T-helper 1 cell treated with Interleukin-12 subunit alpha and Interleukin-12 subunit beta and Interleukin-4 antibody, amounts not matched to agents 30 μg/mL and 1 μg/mL, for 36 hours (primary cell): ENCODE measurements at regions not wholly inside any gene's neighbourhood (a gene's known extent, or its start where the extent isn't known, plus 50 kb on each side); places are given as distances from the start of the nearest gene placed in this dataset.

Source experiments
- H3K27ac Mint-ChIP-seq: one replicate; pipeline ENCODE4 v1.8.0; 2021; ENCODE audit warnings: mild to moderate bottlenecking, mixed read lengths
- H3K27me3 Mint-ChIP-seq: one replicate; pipeline ENCODE4 v1.8.0; 2021; ENCODE audit warnings: low read depth, mixed read lengths
- H3K36me3 Mint-ChIP-seq: one replicate; pipeline ENCODE4 v1.8.0; 2021; ENCODE audit warnings: low read depth, mixed read lengths
- H3K4me1 Mint-ChIP-seq: one replicate; pipeline ENCODE4 v1.8.0; 2021; ENCODE audit warnings: low read depth, mixed read lengths
- H3K4me3 Mint-ChIP-seq: one replicate; pipeline ENCODE4 v1.8.0; 2021; ENCODE audit warnings: mild to moderate bottlenecking, moderate library complexity, mixed read lengths
- H3K9me3 Mint-ChIP-seq: one replicate; pipeline ENCODE4 v1.8.0; 2021; ENCODE audit warnings: mixed read lengths

- H3K9me3 Mint-ChIP-seq: peaks cover 18% of the 10 kb centered on the region
- H3K36me3 Mint-ChIP-seq: no peaks in the 10 kb centered on the region
- H3K27me3 Mint-ChIP-seq: no peaks in the 10 kb centered on the region
- no peak overlapping the region for H3K4me3 Mint-ChIP-seq
- no peaks in the 10 kb centered on the region for H3K4me1 Mint-ChIP-seq
- no peak overlapping the region for H3K27ac Mint-ChIP-seq
These were observed 1496.1 kb downstream of the OTOL1 start for GRCh38 chr3:162992741-162993140.

- peaks cover 14% of the 10 kb centered on the region for H3K9me3 Mint-ChIP-seq
- H3K27ac Mint-ChIP-seq: no peak overlapping the region
- no peaks in the 10 kb centered on the region for H3K36me3 Mint-ChIP-seq
- H3K27me3 Mint-ChIP-seq: no peaks in the 10 kb centered on the region
- H3K4me3 Mint-ChIP-seq: no peak overlapping the region
- H3K4me1 Mint-ChIP-seq: no peaks in the 10 kb centered on the region
These were observed 1497.6 kb downstream of the OTOL1 start for GRCh38 chr3:162994165-162994564.

DNA sequence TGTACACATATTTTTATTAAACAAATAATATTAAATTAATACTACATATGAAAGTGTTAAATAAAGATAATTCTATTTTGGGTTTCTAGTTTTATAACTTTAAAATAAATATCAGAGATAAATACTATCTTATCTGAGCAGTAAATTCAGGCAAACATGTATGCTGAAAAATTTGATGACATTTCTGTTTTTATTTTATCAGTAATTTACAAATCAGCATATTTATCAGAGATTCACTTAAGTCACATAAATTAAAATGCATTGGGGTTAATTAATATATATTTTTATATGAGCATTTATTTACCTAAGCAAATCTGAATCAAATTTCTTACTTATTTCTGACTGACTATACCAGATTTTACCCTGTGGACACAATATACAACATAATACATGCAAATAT lies 1499.8 kb downstream of the OTOL1 start:
- no peak overlapping the region for H3K27ac Mint-ChIP-seq
- H3K4me1 Mint-ChIP-seq: no peaks in the 10 kb centered on the region
- H3K9me3 Mint-ChIP-seq: peaks cover 11% of the 10 kb centered on the region
- no peaks in the 10 kb centered on the region for H3K36me3 Mint-ChIP-seq
- H3K27me3 Mint-ChIP-seq: no peaks in the 10 kb centered on the region
- H3K4me3 Mint-ChIP-seq: no peak overlapping the region

- Mint-ChIP-seq H3K27ac (no peak overlapping the region), H3K36me3 (no peaks in the 10 kb centered on the region), H3K4me1 (no peaks in the 10 kb centered on the region), H3K4me3 (no peak overlapping the region), H3K9me3 (peaks cover 11% of the 10 kb centered on the region), H3K27me3 (no peaks in the 10 kb centered on the region)
These were observed 1501.6 kb downstream of the OTOL1 start for GRCh38 chr3:162998205-162998604.

GRCh38 chr3:163011596-163011995 lies 1515.0 kb downstream of the OTOL1 start:
- H3K27me3 Mint-ChIP-seq: no peaks in the 10 kb centered on the region
- H3K4me3 Mint-ChIP-seq: no peak overlapping the region
- H3K27ac Mint-ChIP-seq: no peak overlapping the region
- H3K36me3 Mint-ChIP-seq: no peaks in the 10 kb centered on the region
- H3K4me1 Mint-ChIP-seq: no peaks in the 10 kb centered on the region
- H3K9me3 Mint-ChIP-seq: peaks cover 4% of the 10 kb centered on the region

DNA sequence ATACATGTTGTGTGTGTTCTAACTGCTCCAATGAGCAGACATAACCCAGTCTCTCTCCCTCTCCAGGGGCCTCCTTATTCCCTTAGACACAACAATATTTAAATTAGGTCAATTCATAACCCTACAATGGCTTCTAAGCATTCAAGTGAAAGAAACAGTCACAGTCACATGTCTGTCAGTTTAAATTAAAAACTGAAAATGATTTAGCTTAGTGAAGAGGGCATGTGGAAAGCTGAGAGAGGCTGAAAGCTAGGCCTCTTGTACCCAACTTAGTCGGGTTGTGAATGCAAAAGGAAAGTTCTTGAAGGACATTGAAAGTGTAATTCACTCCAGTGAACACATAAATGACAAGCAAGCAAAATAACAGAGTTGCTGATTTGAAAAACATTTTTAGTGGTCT lies 1519.6 kb downstream of the OTOL1 start:
- Mint-ChIP-seq H3K27ac (no peak overlapping the region), H3K27me3 (no peaks in the 10 kb centered on the region), H3K4me1 (no peaks in the 10 kb centered on the region), H3K36me3 (no peaks in the 10 kb centered on the region), H3K4me3 (no peak overlapping the region), H3K9me3 (peaks cover 4% of the 10 kb centered on the region)

GRCh38 chr3:163018067-163018466 lies 1521.5 kb downstream of the OTOL1 start:
- Mint-ChIP-seq H3K27me3 (no peaks in the 10 kb centered on the region), H3K27ac (no peak overlapping the region), H3K4me3 (no peak overlapping the region), H3K4me1 (no peaks in the 10 kb centered on the region), H3K36me3 (no peaks in the 10 kb centered on the region), H3K9me3 (peaks cover 4% of the 10 kb centered on the region)

- H3K4me1 Mint-ChIP-seq: no peaks in the 10 kb centered on the region
- H3K36me3 Mint-ChIP-seq: no peaks in the 10 kb centered on the region
- H3K27me3 Mint-ChIP-seq: no peaks in the 10 kb centered on the region
- H3K4me3 Mint-ChIP-seq: no peak overlapping the region
- no peak overlapping the region for H3K27ac Mint-ChIP-seq
- peaks cover 4% of the 10 kb centered on the region for H3K9me3 Mint-ChIP-seq
These were observed 1522.1 kb downstream of the OTOL1 start for GRCh38 chr3:163018664-163019063.

- no peaks in the 10 kb centered on the region for H3K4me1 Mint-ChIP-seq
- H3K27ac Mint-ChIP-seq: no peak overlapping the region
- no peaks in the 10 kb centered on the region for H3K27me3 Mint-ChIP-seq
- H3K36me3 Mint-ChIP-seq: no peaks in the 10 kb centered on the region
- peaks cover 4% of the 10 kb centered on the region for H3K9me3 Mint-ChIP-seq
- no peak overlapping the region for H3K4me3 Mint-ChIP-seq
These were observed 1522.7 kb downstream of the OTOL1 start for GRCh38 chr3:163019260-163019659.

DNA sequence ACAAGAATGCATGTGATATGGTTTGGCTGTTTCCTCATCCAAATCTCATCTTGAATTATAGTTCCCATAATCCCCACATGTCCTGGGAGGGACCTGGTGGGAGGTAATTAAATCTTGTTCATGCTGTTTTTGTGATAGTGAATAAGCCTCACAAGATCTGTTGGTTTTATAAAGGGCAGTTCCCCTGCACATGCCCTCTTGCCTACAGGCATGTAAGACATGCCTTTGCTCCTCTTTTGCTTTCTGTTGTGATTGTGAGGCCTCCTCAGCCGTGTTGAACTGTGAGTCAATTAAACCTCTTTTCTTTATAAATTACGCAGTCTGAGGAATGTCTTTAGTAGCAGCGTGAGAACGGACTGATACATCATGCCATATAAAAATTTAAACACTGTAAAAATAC lies 1537.0 kb downstream of the OTOL1 start:
- Mint-ChIP-seq H3K4me1 (no peaks in the 10 kb centered on the region), H3K27me3 (no peaks in the 10 kb centered on the region), H3K4me3 (no peak overlapping the region), H3K36me3 (no peaks in the 10 kb centered on the region), H3K27ac (no peak overlapping the region), H3K9me3 (no peaks in the 10 kb centered on the region)

- Mint-ChIP-seq H3K27me3 (no peaks in the 10 kb centered on the region), H3K4me1 (no peaks in the 10 kb centered on the region), H3K9me3 (no peaks in the 10 kb centered on the region), H3K4me3 (no peak overlapping the region), H3K36me3 (no peaks in the 10 kb centered on the region), H3K27ac (no peak overlapping the region)
These were observed 1543.0 kb downstream of the OTOL1 start for GRCh38 chr3:163039636-163040035.

- Mint-ChIP-seq H3K9me3 (no peaks in the 10 kb centered on the region), H3K27me3 (no peaks in the 10 kb centered on the region), H3K27ac (no peak overlapping the region)
These were observed 1546.5 kb downstream of the OTOL1 start for GRCh38 chr3:163043074-163043473.

DNA sequence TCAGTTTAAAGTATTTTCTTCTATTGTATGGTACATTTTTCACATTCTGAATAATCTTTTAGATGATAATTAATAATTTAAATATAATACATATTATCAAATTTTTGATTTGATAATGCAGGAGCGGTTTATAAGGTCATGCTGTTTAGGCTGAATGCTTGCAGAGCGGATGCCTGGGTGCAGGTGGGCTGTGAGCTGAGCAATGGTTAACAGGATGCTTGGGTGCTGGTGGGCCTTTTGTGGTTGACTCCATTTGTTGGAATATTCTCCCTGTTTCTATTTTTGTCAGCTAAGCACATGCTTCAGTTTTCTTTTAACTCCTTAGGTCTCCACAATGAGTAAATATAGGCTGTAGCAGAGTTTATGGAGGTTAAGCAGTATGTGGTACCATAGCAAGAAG lies 1549.3 kb downstream of the OTOL1 start:
- no peak overlapping the region for H3K27ac Mint-ChIP-seq
- no peaks in the 10 kb centered on the region for H3K27me3 Mint-ChIP-seq
- no peak overlapping the region for H3K4me3 Mint-ChIP-seq
- H3K9me3 Mint-ChIP-seq: no peaks in the 10 kb centered on the region
- H3K4me1 Mint-ChIP-seq: no peaks in the 10 kb centered on the region
- no peaks in the 10 kb centered on the region for H3K36me3 Mint-ChIP-seq

More at GRCh38 chr3:163043074-163043473, 1546.5 kb downstream of the OTOL1 start:
- Mint-ChIP-seq H3K4me3 (no peak overlapping the region), H3K4me1 (no peaks in the 10 kb centered on the region), H3K36me3 (no peaks in the 10 kb centered on the region)

DNA sequence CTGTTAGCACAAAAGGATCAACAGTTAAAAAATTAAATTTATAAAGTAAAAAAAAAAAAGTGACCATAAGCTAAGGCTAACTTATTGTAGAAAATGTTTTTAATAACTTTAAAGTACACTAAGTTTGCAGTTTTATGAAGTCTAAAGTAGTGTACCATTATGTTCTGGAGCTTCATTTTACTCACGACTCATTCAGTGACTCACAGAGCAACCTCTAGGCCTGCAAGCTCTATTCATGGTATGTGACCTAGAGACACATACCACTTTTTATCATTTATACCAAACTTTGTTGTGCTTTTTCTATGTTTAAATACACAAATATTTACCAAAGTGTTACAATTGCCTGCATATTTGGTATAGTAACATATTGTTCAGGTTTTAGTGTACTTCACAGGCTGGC lies 1552.3 kb downstream of the OTOL1 start:
- Mint-ChIP-seq H3K27ac (no peak overlapping the region), H3K36me3 (no peaks in the 10 kb centered on the region), H3K4me1 (no peaks in the 10 kb centered on the region), H3K27me3 (no peaks in the 10 kb centered on the region), H3K4me3 (no peak overlapping the region), H3K9me3 (no peaks in the 10 kb centered on the region)

- no peaks in the 10 kb centered on the region for H3K36me3 Mint-ChIP-seq
- no peak overlapping the region for H3K4me3 Mint-ChIP-seq
- H3K9me3 Mint-ChIP-seq: no peaks in the 10 kb centered on the region
- no peaks in the 10 kb centered on the region for H3K4me1 Mint-ChIP-seq
- no peak overlapping the region for H3K27ac Mint-ChIP-seq
- no peaks in the 10 kb centered on the region for H3K27me3 Mint-ChIP-seq
These were observed 1560.4 kb downstream of the OTOL1 start for GRCh38 chr3:163056874-163057497.
